MM.1S (cell line): ENCODE measurements at regions not wholly inside any gene's neighbourhood (a gene's known extent, or its start where the extent isn't known, plus 50 kb on each side); places are given as distances from the start of the nearest gene placed in this dataset.

Experiments
- DNase-seq: peaks from one replicate; pipeline ENCODE4 v3.0.0-alpha.2; 2015
- H2AFZ ChIP-seq: fragments of 300-600 bp; sonication (generic); 2 replicates; pipeline ENCODE4 v1.6.0; 2016; ENCODE audit warnings: antibody characterized with exemption, low read length
- H3F3A ChIP-seq: fragments of 300-600 bp; sonication (generic); 2 replicates; pipeline ENCODE4 v1.6.1; 2016; ENCODE audit warnings: mild to moderate bottlenecking, antibody characterized with exemption, low read length, moderate library complexity, mixed read lengths; ENCODE audit not compliant: insufficient read depth
- H3K27ac ChIP-seq: fragments of 300-600 bp; sonication (generic); 2 replicates; pipeline ENCODE4 v1.5.1; 2016; ENCODE audit warnings: mild to moderate bottlenecking, low read length
- H3K27me3 ChIP-seq: fragments of 300-600 bp; sonication (generic); replicated peaks from 2 replicates; pipeline ENCODE4 v1.6.0; 2016; ENCODE audit warnings: low read length; ENCODE audit not compliant: insufficient read depth
- H3K36me3 ChIP-seq: fragments of 300-600 bp; sonication (generic); replicated peaks from 2 replicates; pipeline ENCODE4 v1.6.1; 2016; ENCODE audit warnings: mild to moderate bottlenecking, low read length, mixed read lengths; ENCODE audit not compliant: insufficient read depth
- H3K4me1 ChIP-seq: fragments of 300-600 bp; sonication (generic); 2 replicates; pipeline ENCODE4 v1.6.1; 2016; ENCODE audit warnings: low read length, mixed read lengths
- H3K4me2 ChIP-seq: fragments of 300-600 bp; sonication (generic); 2 replicates; pipeline ENCODE4 v1.6.0; 2016; ENCODE audit warnings: low read depth, low read length
- H3K4me3 ChIP-seq: fragments of 300-600 bp; sonication (generic); 2 replicates; pipeline ENCODE4 v1.5.1; 2016; ENCODE audit warnings: low read length, mixed read lengths
- H3K79me2 ChIP-seq: fragments of 300-600 bp; sonication (generic); 2 replicates; pipeline ENCODE4 v1.6.1; 2016; ENCODE audit warnings: mixed run types, low read length, mixed read lengths
- H3K9ac ChIP-seq: fragments of 300-600 bp; sonication (generic); 2 replicates; pipeline ENCODE4 v1.6.1; 2016; ENCODE audit warnings: low read length, mixed read lengths
- H3K9me2 ChIP-seq: fragments of 300-600 bp; sonication (generic); replicated peaks from 2 replicates; pipeline ENCODE4 v1.6.1; 2016; ENCODE audit warnings: mild to moderate bottlenecking, low read length, mixed read lengths; ENCODE audit not compliant: insufficient read depth
- H3K9me3 ChIP-seq: fragments of 300-600 bp; sonication (generic); replicated peaks from 2 replicates; pipeline ENCODE4 v1.6.1; 2016; ENCODE audit warnings: mild to moderate bottlenecking, low read length, mixed read lengths; ENCODE audit not compliant: insufficient read depth
- H4K20me1 ChIP-seq: fragments of 300-600 bp; sonication (generic); 2 replicates; pipeline ENCODE4 v1.6.1; 2016; ENCODE audit warnings: mild to moderate bottlenecking, low read length, moderate library complexity, mixed read lengths; ENCODE audit not compliant: insufficient read depth
- EZH2 ChIP-seq: fragments of 300-600 bp; sonication (generic); optimal IDR thresholded peaks from 2 replicates; pipeline ENCODE3; 2017; ENCODE audit warnings: low read depth, mild to moderate bottlenecking, antibody characterized with exemption, low read length, mixed read lengths
- EZH2phosphoT487 ChIP-seq: fragments of 300-600 bp; sonication (generic); IDR thresholded peaks from 2 replicates; pipeline ENCODE4 v1.6.1; 2018; ENCODE audit warnings: antibody characterized with exemption, low read length
- TF ChIP-seq, protein P1 (sequence below): fragments of 300-600 bp; sonication (generic); IDR thresholded peaks from 2 replicates; pipeline ENCODE4 v1.5.1; 2016; ENCODE audit warnings: antibody characterized with exemption, low read length, mixed read lengths

DNA sequence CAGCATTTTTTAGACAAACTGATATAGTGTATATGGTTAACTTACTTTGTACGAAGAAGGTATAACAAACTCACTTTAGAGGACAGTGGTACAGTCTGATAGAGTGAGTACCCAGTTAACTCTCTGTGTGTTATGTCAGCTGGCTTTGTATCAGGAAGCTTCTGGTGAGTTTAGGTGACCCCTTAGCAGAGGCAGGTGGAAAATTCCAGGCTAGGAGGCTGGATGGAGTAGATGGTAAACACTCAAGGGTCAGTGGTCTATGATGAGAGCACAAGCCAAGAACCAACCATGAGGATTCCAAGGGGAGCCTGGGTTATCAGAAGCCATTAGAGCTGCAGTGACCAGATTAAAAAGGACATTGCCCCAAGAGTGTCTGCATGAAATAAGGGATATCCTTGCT is 227.3 kb upstream of the CENPE start:
- Histone ChIP-seq H3K9me3 (no peaks in the 10 kb centered on the region), H3K9me2 (no peaks in the 10 kb centered on the region), H3K79me2 (no peaks in the 10 kb centered on the region), H3K9ac (no peak overlapping the region), H3K36me3 (no peaks in the 10 kb centered on the region), H3K4me2 (no peak overlapping the region), H3K4me3 (no peak overlapping the region), H3K27me3 (no peaks in the 10 kb centered on the region), H3K4me1 (no peaks in the 10 kb centered on the region), H4K20me1 (no peaks in the 10 kb centered on the region), H2AFZ (no peak overlapping the region), H3F3A (no peaks in the 10 kb centered on the region), H3K27ac (no peak overlapping the region)
- DNase-seq, result no peak
- TF ChIP-seq EZH2 (no peak), EZH2phosphoT487 (no peak)
- TF ChIP-seq, protein P1, sequence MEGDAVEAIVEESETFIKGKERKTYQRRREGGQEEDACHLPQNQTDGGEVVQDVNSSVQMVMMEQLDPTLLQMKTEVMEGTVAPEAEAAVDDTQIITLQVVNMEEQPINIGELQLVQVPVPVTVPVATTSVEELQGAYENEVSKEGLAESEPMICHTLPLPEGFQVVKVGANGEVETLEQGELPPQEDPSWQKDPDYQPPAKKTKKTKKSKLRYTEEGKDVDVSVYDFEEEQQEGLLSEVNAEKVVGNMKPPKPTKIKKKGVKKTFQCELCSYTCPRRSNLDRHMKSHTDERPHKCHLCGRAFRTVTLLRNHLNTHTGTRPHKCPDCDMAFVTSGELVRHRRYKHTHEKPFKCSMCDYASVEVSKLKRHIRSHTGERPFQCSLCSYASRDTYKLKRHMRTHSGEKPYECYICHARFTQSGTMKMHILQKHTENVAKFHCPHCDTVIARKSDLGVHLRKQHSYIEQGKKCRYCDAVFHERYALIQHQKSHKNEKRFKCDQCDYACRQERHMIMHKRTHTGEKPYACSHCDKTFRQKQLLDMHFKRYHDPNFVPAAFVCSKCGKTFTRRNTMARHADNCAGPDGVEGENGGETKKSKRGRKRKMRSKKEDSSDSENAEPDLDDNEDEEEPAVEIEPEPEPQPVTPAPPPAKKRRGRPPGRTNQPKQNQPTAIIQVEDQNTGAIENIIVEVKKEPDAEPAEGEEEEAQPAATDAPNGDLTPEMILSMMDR, result no peak

DNA sequence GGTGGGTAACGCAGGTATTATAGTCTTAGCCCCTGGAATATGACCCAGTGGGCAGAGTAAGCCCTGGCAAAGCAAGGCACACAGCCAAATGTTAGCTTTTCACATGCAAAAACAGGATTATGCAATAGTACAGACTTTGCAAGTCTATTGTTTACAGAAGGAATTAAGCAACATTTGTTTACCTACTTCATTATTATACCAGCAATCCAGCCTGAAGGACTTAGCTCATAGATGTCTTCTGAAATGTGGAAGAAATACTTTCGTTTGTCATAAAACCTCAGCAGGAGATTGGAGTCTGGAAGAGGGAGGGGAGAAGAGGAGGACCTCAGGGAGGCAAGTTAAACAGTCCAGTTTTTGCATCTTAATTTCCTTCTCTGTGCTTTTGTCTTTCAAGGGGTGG is 226.7 kb upstream of the CENPE start:
- no peak overlapping the region for H2AFZ ChIP-seq
- no peak overlapping the region for H3K4me2 ChIP-seq
- TF ChIP-seq EZH2, result no peak
- TF ChIP-seq EZH2phosphoT487, result no peak
- TF ChIP-seq, protein P1, result no peak
- H3K36me3 ChIP-seq, result no peaks in the 10 kb centered on the region
- H3K27me3 ChIP-seq, result no peaks in the 10 kb centered on the region
- no peaks in the 10 kb centered on the region for H3K9me3 ChIP-seq
- no peaks in the 10 kb centered on the region for H4K20me1 ChIP-seq
- DNase-seq, result no peak
- H3K27ac ChIP-seq, result no peak overlapping the region
- H3K9ac ChIP-seq, result no peak overlapping the region
- no peaks in the 10 kb centered on the region for H3K4me1 ChIP-seq
- H3F3A ChIP-seq, result no peaks in the 10 kb centered on the region
- no peaks in the 10 kb centered on the region for H3K9me2 ChIP-seq
- H3K4me3 ChIP-seq, result no peak overlapping the region
- no peaks in the 10 kb centered on the region for H3K79me2 ChIP-seq

DNA sequence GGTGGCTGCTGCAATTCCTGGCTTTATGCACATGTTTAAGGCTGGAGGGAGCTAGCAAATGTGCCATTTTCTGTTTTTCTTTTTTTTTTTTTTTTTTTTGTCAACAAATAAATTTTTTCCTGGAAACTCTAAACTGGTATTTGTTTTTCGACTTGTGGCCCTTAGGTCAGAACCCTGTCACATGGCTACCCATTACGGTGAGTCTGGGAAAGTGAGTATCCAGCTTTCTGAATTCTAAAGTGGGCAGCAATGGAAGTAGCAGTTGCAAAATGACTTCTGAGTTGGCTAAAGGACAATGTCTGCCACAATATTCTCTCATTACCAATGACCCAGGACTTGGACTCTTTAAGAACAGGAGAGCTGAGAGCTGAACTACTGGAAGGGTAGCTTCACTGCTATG is 225.1 kb upstream of the CENPE start:
- DNase-seq, result no peak
- no peaks in the 10 kb centered on the region for H3K9me3 ChIP-seq
- no peak overlapping the region for H3K4me2 ChIP-seq
- H3K36me3 ChIP-seq, result no peaks in the 10 kb centered on the region
- H3F3A ChIP-seq, result no peaks in the 10 kb centered on the region
- H2AFZ ChIP-seq, result no peak overlapping the region
- no peaks in the 10 kb centered on the region for H3K27me3 ChIP-seq
- TF ChIP-seq EZH2, result no peak
- TF ChIP-seq, protein P1, result no peak
- no peak for TF ChIP-seq EZH2phosphoT487
- no peaks in the 10 kb centered on the region for H3K4me1 ChIP-seq
- no peak overlapping the region for H3K9ac ChIP-seq
- H3K9me2 ChIP-seq, result no peaks in the 10 kb centered on the region
- no peak overlapping the region for H3K4me3 ChIP-seq
- H3K27ac ChIP-seq, result no peak overlapping the region
- H3K79me2 ChIP-seq, result no peaks in the 10 kb centered on the region
- no peaks in the 10 kb centered on the region for H4K20me1 ChIP-seq
